Natural killer cell (primary cell): ENCODE measurements at regions not wholly inside any gene's neighbourhood (a gene's known extent, or its start where the extent isn't known, plus 50 kb on each side); places are given as distances from the start of the nearest gene placed in this dataset.

Experiments
- ATAC-seq, 3 donors: fragments of 150-1000 bp in 2 of 3; fragments of 200-7000 bp in 1 of 3; cut with Tn5 transposase; 1 replicate in 1 of 3; 2 replicates in 2 of 3; pipeline ENCODE4 v1.10.0; 2021; ENCODE audit warnings: mild to moderate bottlenecking in 2 of 3, moderate library complexity in 2 of 3
- DNase-seq, 2 donors: peaks; one replicate each; pipeline versions ENCODE4 v3.0.0 to v3.0.0-alpha.2; 2013 to 2021; ENCODE audit warnings: mixed read lengths in 1 of 2
- H3K27ac ChIP-seq: one replicate; pipeline ENCODE4 v1.5.1; 2013; ENCODE audit warnings: mild to moderate bottlenecking, low read length
- H3K27me3 ChIP-seq: one replicate; pipeline ENCODE4 v1.6.1; 2013; ENCODE audit warnings: low read length; ENCODE audit not compliant: control insufficient read depth, insufficient read depth
- H3K36me3 ChIP-seq: one replicate; pipeline ENCODE4 v1.6.1; 2013; ENCODE audit warnings: low read length; ENCODE audit not compliant: control insufficient read depth, insufficient read depth
- H3K4me1 ChIP-seq: one replicate; pipeline ENCODE4 v1.6.1; 2013; ENCODE audit warnings: low read length; ENCODE audit not compliant: control insufficient read depth, insufficient read depth
- H3K4me3 ChIP-seq: one replicate; pipeline ENCODE4 v1.5.1; 2013; ENCODE audit warnings: low read length
- H3K9me3 ChIP-seq: one replicate; pipeline ENCODE4 v1.6.1; 2013; ENCODE audit warnings: low read length; ENCODE audit not compliant: control insufficient read depth, insufficient read depth
- H3K27ac Mint-ChIP-seq, 2 donors: one replicate each; pipeline ENCODE4 v1.8.0; 2022; ENCODE audit warnings: mild to moderate bottlenecking in 2 of 2, mixed read lengths in 2 of 2, moderate library complexity in 1 of 2
- H3K27me3 Mint-ChIP-seq, 2 donors: one replicate each; pipeline ENCODE4 v1.8.0; 2022; ENCODE audit warnings: low read depth in 2 of 2, mixed read lengths in 2 of 2
- H3K36me3 Mint-ChIP-seq: one replicate; pipeline ENCODE4 v1.8.0; 2022; ENCODE audit warnings: mixed read lengths
- H3K4me1 Mint-ChIP-seq, 2 donors: one replicate each; pipeline ENCODE4 v1.8.0; 2022; ENCODE audit warnings: mixed read lengths in 2 of 2
- H3K4me3 Mint-ChIP-seq: one replicate; pipeline ENCODE4 v1.8.0; 2022; ENCODE audit warnings: mild to moderate bottlenecking, moderate library complexity, mixed read lengths
- H3K9me3 Mint-ChIP-seq, 2 donors: one replicate each; pipeline ENCODE4 v1.8.0; 2022; ENCODE audit warnings: mixed read lengths in 2 of 2
- CTCF ChIP-seq: fragments of 200-600 bp; IDR thresholded peaks from one replicate; pipeline ENCODE4 v1.8.0; 2022; ENCODE audit warnings: antibody characterized with exemption
- WGBS: methylation state at CpG from one replicate; pipeline ENCODE4 v1.1.7; 2013; ENCODE audit warnings: missing lambda C conversion rate; ENCODE audit not compliant: insufficient coverage; 5-methylcytosine and 5-hydroxymethylcytosine counted together
- intact Hi-C: fragments of 100-400 bp; cut with micrococcal nuclease; formaldehyde crosslinking; loops from one replicate; pipeline ENCODE4 v1.14.2; 2022

- Histone ChIP-seq H3K27me3 (no peaks in the 10 kb centered on the region), H3K27ac (no peak overlapping the region), H3K36me3 (no peaks in the 10 kb centered on the region), H3K4me1 (no peaks in the 10 kb centered on the region), H3K4me3 (no peak overlapping the region), H3K9me3 (no peaks in the 10 kb centered on the region)
- no peaks in the 10 kb centered on the region for H3K27me3 Mint-ChIP-seq
- WGBS, result 100% methylated on average over 1 of the region's 1 CpG
- no peak for TF ChIP-seq CTCF
- H3K4me1 Mint-ChIP-seq, result no peaks in the 10 kb centered on the region
- intact Hi-C loops, result no loop called here
- peaks cover 0 to 2% of the 10 kb centered on the region in 2 donors for H3K9me3 Mint-ChIP-seq
- DNase-seq (no peak), ATAC-seq (no peak)
- H3K27ac Mint-ChIP-seq, result no peak overlapping the region
- H3K36me3 Mint-ChIP-seq, result no peaks in the 10 kb centered on the region
- H3K4me3 Mint-ChIP-seq, result no peak overlapping the region
Observed at GRCh38 chr2:58907644-58908043, 666.5 kb upstream of the FANCL start.

GRCh38 chr2:58906081-58906645 lies 665.0 kb upstream of the FANCL start:
- Histone ChIP-seq H3K4me1 (no peaks in the 10 kb centered on the region), H3K36me3 (no peaks in the 10 kb centered on the region), H3K27ac (no peak overlapping the region), H3K4me3 (no peak overlapping the region), H3K27me3 (no peaks in the 10 kb centered on the region), H3K9me3 (no peaks in the 10 kb centered on the region)
- Mint-ChIP-seq H3K9me3 (peaks cover 0 to 3% of the 10 kb centered on the region in 2 donors), H3K4me1 (no peaks in the 10 kb centered on the region), H3K36me3 (no peaks in the 10 kb centered on the region), H3K27me3 (no peaks in the 10 kb centered on the region), H3K27ac (no peak overlapping the region), H3K4me3 (no peak overlapping the region)
- intact Hi-C loops, result no loop called here
- DNase-seq, result no peak
- no peak for ATAC-seq
- no peak for TF ChIP-seq CTCF
- WGBS, result 72% methylated on average over 6 of the region's 7 CpGs

- WGBS, result no CpG with 5 or more reads among the region's 1 CpG
- intact Hi-C loops, result no loop called here
- Histone ChIP-seq H3K4me1 (no peaks in the 10 kb centered on the region), H3K27me3 (no peaks in the 10 kb centered on the region), H3K9me3 (no peaks in the 10 kb centered on the region), H3K27ac (no peak overlapping the region), H3K36me3 (no peaks in the 10 kb centered on the region), H3K4me3 (no peak overlapping the region)
- no peaks in the 10 kb centered on the region for H3K36me3 Mint-ChIP-seq
- H3K27ac Mint-ChIP-seq, result no peak overlapping the region
- DNase-seq, result no peak
- TF ChIP-seq CTCF, result no peak
- H3K4me1 Mint-ChIP-seq, result no peaks in the 10 kb centered on the region
- H3K27me3 Mint-ChIP-seq, result peaks cover 2 to 8% of the 10 kb centered on the region in 2 donors
- H3K4me3 Mint-ChIP-seq, result no peak overlapping the region
- ATAC-seq, result no peak
- peaks cover 0 to 3% of the 10 kb centered on the region in 2 donors for H3K9me3 Mint-ChIP-seq
Observed at GRCh38 chr2:58904095-58904494, 663.0 kb upstream of the FANCL start.

DNA sequence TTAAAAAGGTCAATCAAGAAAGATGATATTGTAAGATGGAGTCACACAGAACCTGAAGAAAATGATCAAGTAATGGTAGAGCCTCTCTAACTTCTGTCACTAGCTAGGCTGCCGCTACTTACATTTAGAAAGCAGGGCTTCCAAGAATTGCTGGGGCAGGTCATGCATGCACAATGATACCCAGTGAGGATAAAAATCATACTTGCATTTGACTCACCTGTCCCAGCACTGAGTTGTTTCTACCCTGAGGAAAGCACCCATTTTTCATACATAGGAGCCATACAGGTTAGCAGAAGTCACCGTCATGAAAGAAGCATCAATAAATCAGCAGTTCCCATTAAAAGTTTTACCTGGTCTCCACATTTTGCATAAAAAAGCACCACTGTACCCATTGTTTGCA lies 662.3 kb upstream of the FANCL start:
- intact Hi-C loops, result no loop called here
- no peak overlapping the region for H3K27ac Mint-ChIP-seq

More for the DNA sequence above, 662.3 kb upstream of the FANCL start:
- H3K27me3 ChIP-seq, result no peaks in the 10 kb centered on the region
- no peak overlapping the region for H3K27ac ChIP-seq
- TF ChIP-seq CTCF, result no peak
- no peak overlapping the region for H3K4me3 Mint-ChIP-seq
- H3K9me3 Mint-ChIP-seq, result peaks cover 0 to 4% of the 10 kb centered on the region in 2 donors
- peaks cover 2 to 8% of the 10 kb centered on the region in 2 donors for H3K27me3 Mint-ChIP-seq
- H3K36me3 ChIP-seq, result no peaks in the 10 kb centered on the region
- no peak for DNase-seq
- no peaks in the 10 kb centered on the region for H3K4me1 ChIP-seq
- ATAC-seq, result no peak
- WGBS, result 78% methylated on average over 2 of the region's 2 CpGs
- H3K36me3 Mint-ChIP-seq, result no peaks in the 10 kb centered on the region
- H3K4me1 Mint-ChIP-seq, result no peaks in the 10 kb centered on the region
- no peaks in the 10 kb centered on the region for H3K9me3 ChIP-seq
- H3K4me3 ChIP-seq, result no peak overlapping the region
